ENCODE measurements at regions not wholly inside any gene's neighbourhood (a gene's known extent, or its start where the extent isn't known, plus 50 kb on each side); places are given as distances from the start of the nearest gene placed in this dataset.

DNA sequence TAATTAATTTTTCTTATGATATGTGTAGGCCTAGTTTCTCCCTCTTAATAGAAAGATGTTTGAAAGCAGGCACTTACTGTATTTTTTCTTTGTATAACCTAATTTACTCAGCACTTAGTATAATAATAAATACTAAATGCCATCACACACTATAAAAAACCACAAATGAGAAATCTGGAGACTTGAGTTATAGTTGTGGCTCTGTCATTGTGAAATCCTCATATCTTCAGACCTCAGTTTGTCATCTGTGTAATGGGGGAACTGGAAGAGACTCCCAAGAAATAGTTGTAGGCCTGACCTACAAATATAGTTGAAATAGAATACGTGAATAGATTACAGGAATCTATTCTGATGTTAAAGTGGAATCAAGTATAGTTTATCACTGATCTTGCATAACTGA is 287.6 kb upstream of the DPH6 start:
- BruUV-seq (replicated peaks) = no TSS peak
- no peaks in the 10 kb centered on the region for H4K20me1 ChIP-seq (ENCODE audit: insufficient read depth)
- no peak for ATAC-seq

More for the DNA sequence above, 287.6 kb upstream of the DPH6 start:
- Histone ChIP-seq H3K79me2 (ENCODE audit: insufficient read depth, low read length) (no peaks in the 10 kb centered on the region), H3K36me3 (ENCODE audit: control insufficient read depth in 1 of 2, insufficient read depth in 2 of 2, low read length in 2 of 2) (no peaks in the 10 kb centered on the region), H3K4me1 (ENCODE audit: control insufficient read depth in 1 of 2, insufficient read depth in 2 of 2, low read length in 2 of 2) (no peaks in the 10 kb centered on the region), H3K4me2 (ENCODE audit: low read length) (no peak overlapping the region), H2AFZ (ENCODE audit: low read depth, low read length, poor library complexity, severe bottlenecking) (no peak overlapping the region), H3K9me2 (ENCODE audit: insufficient read depth) (no peaks in the 10 kb centered on the region), H3K4me3 (replicated peaks in 1 of 2; ENCODE audit: low read depth in 1 of 2, low read length in 2 of 2) (no peak overlapping the region), H3K9ac (ENCODE audit: low read length) (no peak overlapping the region), H3K9me3 (ENCODE audit: control insufficient read depth in 1 of 2, insufficient read depth in 1 of 2, low read depth in 1 of 2, low read length in 2 of 2) (no peaks in the 10 kb centered on the region), H3K27me3 (ENCODE audit: insufficient read depth, low read length) (no peaks in the 10 kb centered on the region), H3K27ac (ENCODE audit: low read depth, low read length) (no peak overlapping the region)
- POLR2A ChIA-PET = no interaction called here
- intact Hi-C loops (cut with micrococcal nuclease) = no loop called here
- no peak for DNase-seq (ENCODE audit: low read depth, low spot score)
- no peak for TF ChIP-seq CBX3 (IDR thresholded peaks at IDR 0.05; ENCODE audit: low read depth)
- no peak for TF ChIP-seq EGR1 (IDR thresholded peaks at IDR 0.05; ENCODE audit: low read depth)
- no peak for TF ChIP-seq POLR2A (IDR thresholded peaks at IDR 0.05; ENCODE audit: borderline replicate concordance, extremely low read depth, insufficient read depth, insufficient read length)
- no peak for TF ChIP-seq ZFX (IDR thresholded peaks at IDR 0.05)
- TF ChIP-seq ZNF274 (IDR thresholded peaks at IDR 0.05; ENCODE audit: low read depth, low read length) = no peak
- no peak for TF ChIP-seq ELF1 (IDR thresholded peaks at IDR 0.05; ENCODE audit: borderline replicate concordance, low read depth)
- TF ChIP-seq, protein P1, sequence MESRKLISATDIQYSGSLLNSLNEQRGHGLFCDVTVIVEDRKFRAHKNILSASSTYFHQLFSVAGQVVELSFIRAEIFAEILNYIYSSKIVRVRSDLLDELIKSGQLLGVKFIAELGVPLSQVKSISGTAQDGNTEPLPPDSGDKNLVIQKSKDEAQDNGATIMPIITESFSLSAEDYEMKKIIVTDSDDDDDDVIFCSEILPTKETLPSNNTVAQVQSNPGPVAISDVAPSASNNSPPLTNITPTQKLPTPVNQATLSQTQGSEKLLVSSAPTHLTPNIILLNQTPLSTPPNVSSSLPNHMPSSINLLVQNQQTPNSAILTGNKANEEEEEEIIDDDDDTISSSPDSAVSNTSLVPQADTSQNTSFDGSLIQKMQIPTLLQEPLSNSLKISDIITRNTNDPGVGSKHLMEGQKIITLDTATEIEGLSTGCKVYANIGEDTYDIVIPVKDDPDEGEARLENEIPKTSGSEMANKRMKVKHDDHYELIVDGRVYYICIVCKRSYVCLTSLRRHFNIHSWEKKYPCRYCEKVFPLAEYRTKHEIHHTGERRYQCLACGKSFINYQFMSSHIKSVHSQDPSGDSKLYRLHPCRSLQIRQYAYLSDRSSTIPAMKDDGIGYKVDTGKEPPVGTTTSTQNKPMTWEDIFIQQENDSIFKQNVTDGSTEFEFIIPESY (IDR thresholded peaks at IDR 0.05; ENCODE audit: extremely low read depth, insufficient replicate concordance, low read length) = no peak
- TF ChIP-seq SP1 (IDR thresholded peaks at IDR 0.05; ENCODE audit: low read depth) = no peak
- no peak for TF ChIP-seq RAD21 (IDR thresholded peaks at IDR 0.05; ENCODE audit: low read depth)
- no peak for TF ChIP-seq SRF (IDR thresholded peaks at IDR 0.05; ENCODE audit: low read depth)
- TF ChIP-seq, protein P2, sequence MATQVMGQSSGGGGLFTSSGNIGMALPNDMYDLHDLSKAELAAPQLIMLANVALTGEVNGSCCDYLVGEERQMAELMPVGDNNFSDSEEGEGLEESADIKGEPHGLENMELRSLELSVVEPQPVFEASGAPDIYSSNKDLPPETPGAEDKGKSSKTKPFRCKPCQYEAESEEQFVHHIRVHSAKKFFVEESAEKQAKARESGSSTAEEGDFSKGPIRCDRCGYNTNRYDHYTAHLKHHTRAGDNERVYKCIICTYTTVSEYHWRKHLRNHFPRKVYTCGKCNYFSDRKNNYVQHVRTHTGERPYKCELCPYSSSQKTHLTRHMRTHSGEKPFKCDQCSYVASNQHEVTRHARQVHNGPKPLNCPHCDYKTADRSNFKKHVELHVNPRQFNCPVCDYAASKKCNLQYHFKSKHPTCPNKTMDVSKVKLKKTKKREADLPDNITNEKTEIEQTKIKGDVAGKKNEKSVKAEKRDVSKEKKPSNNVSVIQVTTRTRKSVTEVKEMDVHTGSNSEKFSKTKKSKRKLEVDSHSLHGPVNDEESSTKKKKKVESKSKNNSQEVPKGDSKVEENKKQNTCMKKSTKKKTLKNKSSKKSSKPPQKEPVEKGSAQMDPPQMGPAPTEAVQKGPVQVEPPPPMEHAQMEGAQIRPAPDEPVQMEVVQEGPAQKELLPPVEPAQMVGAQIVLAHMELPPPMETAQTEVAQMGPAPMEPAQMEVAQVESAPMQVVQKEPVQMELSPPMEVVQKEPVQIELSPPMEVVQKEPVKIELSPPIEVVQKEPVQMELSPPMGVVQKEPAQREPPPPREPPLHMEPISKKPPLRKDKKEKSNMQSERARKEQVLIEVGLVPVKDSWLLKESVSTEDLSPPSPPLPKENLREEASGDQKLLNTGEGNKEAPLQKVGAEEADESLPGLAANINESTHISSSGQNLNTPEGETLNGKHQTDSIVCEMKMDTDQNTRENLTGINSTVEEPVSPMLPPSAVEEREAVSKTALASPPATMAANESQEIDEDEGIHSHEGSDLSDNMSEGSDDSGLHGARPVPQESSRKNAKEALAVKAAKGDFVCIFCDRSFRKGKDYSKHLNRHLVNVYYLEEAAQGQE (IDR thresholded peaks at IDR 0.05; ENCODE audit: low read depth) = no peak
- TF ChIP-seq FOSL1 (IDR thresholded peaks at IDR 0.05; ENCODE audit: low read depth) = no peak
- TF ChIP-seq YY1 (IDR thresholded peaks at IDR 0.05; ENCODE audit: extremely low read depth, insufficient replicate concordance, low read depth, low read length) = no peak
- TF ChIP-seq, protein P3, sequence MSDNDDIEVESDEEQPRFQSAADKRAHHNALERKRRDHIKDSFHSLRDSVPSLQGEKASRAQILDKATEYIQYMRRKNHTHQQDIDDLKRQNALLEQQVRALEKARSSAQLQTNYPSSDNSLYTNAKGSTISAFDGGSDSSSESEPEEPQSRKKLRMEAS (IDR thresholded peaks at IDR 0.05) = no peak
- TF ChIP-seq POLR2AphosphoS5 (IDR thresholded peaks at IDR 0.05; ENCODE audit: low read depth, low read length) = no peak
- RAD21 ChIA-PET (ENCODE audit: low non-redundant PET in 1 of 2, low total read pairs in 2 of 2, uncharacterized antibody in 2 of 2, unreplicated experiment in 2 of 2) = no interaction called here
- CTCF ChIA-PET = no interaction called here

Data from HCT116 (cell line).